ENCODE measurements at regions not wholly inside any gene's neighbourhood (a gene's known extent, or its start where the extent isn't known, plus 50 kb on each side); places are given as distances from the start of the nearest gene placed in this dataset.

GRCh38 chr3:34011171-34012101 lies 213.0 kb downstream of the PDCD6IP start:
- intact Hi-C loops (cut with micrococcal nuclease): no loop called here

GRCh38 chr3:34012102-34012461 lies 213.7 kb downstream of the PDCD6IP start:
- intact Hi-C loops (cut with micrococcal nuclease): no loop called here

GRCh38 chr3:34013818-34014570 lies 215.6 kb downstream of the PDCD6IP start:
- intact Hi-C loops (cut with micrococcal nuclease): no loop called here

DNA sequence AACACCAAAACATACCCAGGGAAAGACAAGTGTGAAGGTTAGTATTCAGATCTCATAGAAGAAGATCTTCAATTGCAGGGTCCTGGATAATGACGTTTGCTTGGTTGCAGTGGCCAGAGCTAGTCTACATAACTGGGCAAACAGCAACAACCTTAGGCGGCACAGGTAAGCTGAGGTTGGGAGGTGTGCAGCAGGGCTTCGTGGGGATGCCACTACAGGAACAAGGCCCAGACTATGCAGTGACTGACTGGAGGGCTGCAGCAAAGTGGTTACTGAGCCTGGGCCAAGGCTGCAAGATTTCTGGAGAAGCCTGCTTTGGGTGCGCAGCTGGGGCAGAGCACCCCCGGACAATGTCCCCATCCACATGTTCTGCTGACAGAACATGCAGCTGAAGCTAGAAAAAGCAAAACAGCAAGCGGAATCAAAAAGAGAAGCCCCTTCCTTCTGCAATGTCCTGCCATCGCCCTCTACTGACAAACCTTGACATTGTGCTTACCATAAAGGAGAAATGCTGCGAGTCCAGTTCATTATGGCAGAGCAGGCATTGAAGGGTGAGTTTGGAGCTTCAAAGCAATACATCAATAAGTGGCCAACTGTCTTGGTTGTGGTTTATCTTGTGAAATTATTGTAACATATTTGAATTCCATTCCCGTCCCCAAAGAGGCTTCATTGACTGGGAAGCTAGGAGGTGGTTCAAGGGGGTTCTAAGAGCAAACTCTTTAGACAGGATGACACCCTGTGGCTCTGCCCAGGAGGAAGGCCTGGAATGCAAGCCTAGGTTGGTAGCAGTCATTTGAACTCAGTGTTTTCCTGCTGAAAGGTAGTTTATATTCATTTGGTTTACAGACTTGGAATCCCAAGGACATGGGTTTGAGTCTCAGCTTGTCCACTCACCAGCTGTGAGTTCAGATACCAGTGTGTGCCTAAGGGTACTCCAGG lies 217.0 kb downstream of the PDCD6IP start:
- intact Hi-C loops (cut with micrococcal nuclease): no loop called here

DNA sequence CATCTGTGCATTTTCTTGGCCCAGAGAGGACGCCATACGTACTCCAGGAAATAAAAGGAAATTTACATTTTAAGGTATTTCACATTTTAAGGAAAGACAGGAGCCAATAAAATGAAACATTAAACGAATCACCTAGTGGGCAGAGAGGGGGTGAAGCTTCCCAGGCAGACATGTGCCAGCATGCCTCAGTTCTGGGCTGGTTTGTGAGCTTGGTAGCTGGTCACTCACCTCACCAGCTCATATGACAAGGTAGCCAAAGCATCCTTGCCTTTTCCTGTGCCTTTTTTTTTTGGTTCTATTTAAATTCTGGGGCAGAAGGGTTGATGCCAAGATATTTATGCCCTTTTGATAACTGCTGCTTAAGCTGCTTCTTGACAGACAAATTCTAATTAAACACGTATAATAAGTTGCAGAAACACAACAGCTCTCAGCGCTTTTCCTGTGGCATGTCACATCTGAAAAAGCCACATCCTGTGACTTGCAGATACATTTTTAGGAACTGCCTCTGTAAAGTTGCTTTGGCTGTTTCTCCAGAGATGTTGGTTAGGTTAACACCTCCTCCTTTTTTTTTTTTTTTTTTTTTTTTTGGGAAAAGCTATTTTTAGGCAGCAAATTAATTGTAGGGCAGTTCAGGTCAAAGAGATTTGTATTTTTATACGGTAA lies 218.6 kb downstream of the PDCD6IP start:
- intact Hi-C loops (cut with micrococcal nuclease): no loop called here

DNA sequence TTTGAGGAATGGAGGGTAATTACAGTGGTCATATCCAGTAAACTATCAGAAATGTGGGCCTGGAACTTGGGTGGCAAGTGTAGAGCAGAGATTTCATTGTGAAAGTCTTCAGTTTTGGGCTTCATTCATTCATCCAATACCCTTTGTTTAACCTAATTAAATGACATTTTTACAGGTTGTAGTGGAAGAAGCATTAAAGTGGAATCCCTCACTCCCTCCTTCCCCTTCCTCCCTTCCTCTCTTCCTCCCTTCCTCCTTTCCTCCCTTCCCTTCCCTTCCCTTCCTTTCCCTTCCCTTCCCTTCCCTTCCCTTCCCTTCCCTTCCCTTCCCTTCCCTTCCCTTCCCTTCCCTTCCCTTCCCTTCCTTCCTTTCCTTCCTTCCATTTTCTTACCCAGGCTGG lies 219.3 kb downstream of the PDCD6IP start:
- intact Hi-C loops (cut with micrococcal nuclease): no loop called here

- intact Hi-C loops (cut with micrococcal nuclease): no loop called here
Observed at GRCh38 chr3:34019158-34019557, 220.7 kb downstream of the PDCD6IP start.

- intact Hi-C loops (cut with micrococcal nuclease): no loop called here
Observed at GRCh38 chr3:34020170-34020569, 221.7 kb downstream of the PDCD6IP start.

GRCh38 chr3:34020726-34021680 lies 222.6 kb downstream of the PDCD6IP start:
- intact Hi-C loops (cut with micrococcal nuclease): no loop called here

- intact Hi-C loops (cut with micrococcal nuclease): no loop called here
Observed at GRCh38 chr3:34022147-34022546, 223.7 kb downstream of the PDCD6IP start.

- intact Hi-C loops (cut with micrococcal nuclease): no loop called here
Observed at GRCh38 chr3:34024447-34025240, 226.2 kb downstream of the PDCD6IP start.

GRCh38 chr3:34033839-34034238 lies 235.4 kb downstream of the PDCD6IP start:
- intact Hi-C loops (cut with micrococcal nuclease): no loop called here

DNA sequence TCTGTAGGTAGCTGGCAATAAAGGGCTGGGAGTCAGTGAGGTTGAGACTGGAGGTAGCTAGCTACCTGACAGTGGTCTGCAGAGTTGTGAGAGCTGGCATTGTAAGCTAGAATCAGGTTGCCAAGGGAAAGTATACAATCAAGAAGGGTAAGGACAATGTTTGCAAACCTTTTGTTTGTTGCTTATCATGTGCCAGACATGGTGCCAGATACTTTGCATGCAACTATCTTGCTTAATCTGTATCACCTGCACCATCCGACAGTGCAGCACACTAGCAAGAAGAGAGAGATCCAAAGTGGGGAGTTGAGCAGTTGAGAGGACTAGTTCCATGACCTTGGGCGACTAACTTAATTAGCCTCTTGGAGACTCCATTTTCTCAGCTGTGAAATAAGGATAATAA lies 236.4 kb downstream of the PDCD6IP start:
- intact Hi-C loops (cut with micrococcal nuclease): no loop called here

GRCh38 chr3:34035775-34036174 lies 237.3 kb downstream of the PDCD6IP start:
- intact Hi-C loops (cut with micrococcal nuclease): no loop called here

DNA sequence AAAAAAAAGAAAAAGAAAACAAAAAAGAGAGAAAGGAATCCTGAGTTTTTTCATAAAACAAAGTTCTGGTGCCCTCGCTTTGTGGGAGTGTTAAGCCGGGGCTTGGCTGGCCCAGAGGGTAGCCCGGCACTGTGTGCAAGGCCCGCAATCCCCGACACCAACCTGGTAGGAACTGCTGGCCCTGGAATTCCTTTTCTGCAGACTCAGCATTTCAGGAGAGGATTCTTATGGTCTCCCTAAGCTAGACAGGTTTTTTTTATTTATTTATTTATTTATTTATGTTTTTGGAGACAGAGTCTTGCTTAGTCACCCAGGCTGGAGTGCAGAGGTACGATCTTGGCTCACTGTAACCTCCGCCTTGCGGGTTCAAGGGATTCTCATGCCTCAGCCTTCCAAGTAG lies 238.8 kb downstream of the PDCD6IP start:
- intact Hi-C loops (cut with micrococcal nuclease): no loop called here

DNA sequence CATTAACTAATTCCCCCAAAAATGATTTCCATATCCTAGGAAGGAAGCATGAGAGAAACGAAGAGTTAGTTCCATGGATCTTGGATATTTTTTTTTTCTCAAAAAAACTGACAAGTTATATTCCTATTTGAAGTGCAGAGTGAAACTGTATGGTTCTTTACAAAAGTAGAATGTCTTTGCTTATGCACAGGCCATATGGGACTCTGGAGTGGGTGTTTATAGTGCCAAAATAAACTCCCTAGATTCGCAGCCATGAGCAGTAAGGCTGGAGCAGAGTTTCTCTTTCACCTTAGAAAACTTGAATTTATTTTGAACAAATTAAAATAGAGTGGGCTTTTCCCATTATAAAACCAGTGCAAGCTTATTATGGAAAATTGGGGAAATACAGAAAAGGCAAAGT lies 239.7 kb downstream of the PDCD6IP start:
- intact Hi-C loops (cut with micrococcal nuclease): no loop called here

DNA sequence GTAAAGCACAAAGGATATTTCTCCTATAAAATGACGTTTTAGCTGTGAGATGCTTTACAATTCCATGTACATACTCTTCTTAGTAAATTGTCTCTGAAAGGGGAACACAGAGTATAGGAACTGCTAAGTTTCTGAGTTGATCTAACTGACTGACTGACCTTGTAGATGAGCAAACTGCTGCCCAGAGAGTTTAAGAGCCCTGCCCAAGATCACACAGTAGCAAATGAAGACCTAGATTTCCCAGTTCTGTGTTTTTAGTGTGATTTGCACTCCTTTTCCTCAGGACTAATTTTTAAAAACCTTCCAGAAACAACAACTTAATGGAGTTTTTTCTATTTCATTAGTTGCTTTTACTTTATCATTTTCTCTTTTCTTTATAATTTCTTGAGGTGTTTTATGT lies 247.7 kb downstream of the PDCD6IP start:
- intact Hi-C loops (cut with micrococcal nuclease): no loop called here

DNA sequence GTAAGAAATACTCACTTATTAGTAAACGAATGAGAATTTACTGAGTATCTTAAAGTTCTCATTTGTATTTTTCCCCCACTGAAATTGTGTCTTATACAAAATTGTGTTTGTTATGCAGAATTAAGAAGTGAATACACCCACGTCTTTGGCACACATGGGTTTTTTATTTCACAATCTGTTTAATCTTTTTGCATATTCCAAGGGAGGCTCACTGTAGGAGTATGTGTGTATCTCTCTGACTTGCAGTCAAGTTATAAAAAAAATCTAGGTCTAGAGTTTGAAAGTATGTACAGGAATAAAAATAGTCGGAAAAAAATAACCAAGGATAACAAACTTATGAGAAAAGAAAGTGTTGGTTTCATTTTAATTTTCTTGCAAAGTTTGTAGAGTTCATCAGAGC lies 255.2 kb downstream of the PDCD6IP start:
- intact Hi-C loops (cut with micrococcal nuclease): no loop called here

All from T-helper 1 cell treated with Interleukin-12 subunit alpha and Interleukin-12 subunit beta and Interleukin-4 antibody, amounts not matched to agents 30 ng/mL and 1 ng/mL, for 36 hours (primary cell).